GM23338 (cell line): ENCODE measurements at regions not wholly inside any gene's neighbourhood (a gene's known extent, or its start where the extent isn't known, plus 50 kb on each side); places are given as distances from the start of the nearest gene placed in this dataset.

Source experiments
- CREB1 ChIP-seq: fragments of 250-450 bp; sonication (Bioruptor Pico); IDR thresholded peaks from 2 replicates; pipeline ENCODE4 v1.5.0; 2020; ENCODE audit warnings: low read depth, mild to moderate bottlenecking, moderate library complexity
- EZH2 ChIP-seq: fragments of 200-600 bp; sonication (generic); IDR thresholded peaks from one replicate; pipeline ENCODE4 v1.8.0; 2017; ENCODE audit warnings: antibody characterized with exemption, mild to moderate bottlenecking, low read depth; ENCODE audit not compliant: unreplicated experiment
- EZH2phosphoT487 ChIP-seq: fragments of 200-600 bp; sonication (generic); IDR thresholded peaks from one replicate; pipeline ENCODE4 v1.8.1; 2018; ENCODE audit warnings: antibody characterized with exemption; ENCODE audit not compliant: unreplicated experiment
- POLR2AphosphoS5 ChIP-seq: IDR thresholded peaks from 2 replicates; pipeline ENCODE4 v1.6.1; 2016; ENCODE audit warnings: antibody characterized with exemption, low read depth
- STAT1 ChIP-seq: IDR thresholded peaks from one replicate; pipeline ENCODE4 v1.6.1; 2016; ENCODE audit warnings: antibody characterized with exemption; ENCODE audit not compliant: unreplicated experiment
- ZNF331 ChIP-seq: fragments of 250-450 bp; sonication (Bioruptor Pico); IDR thresholded peaks from 2 replicates; pipeline ENCODE4 v1.5.0; 2020; ENCODE audit warnings: low read depth, mild to moderate bottlenecking, moderate library complexity
- TF ChIP-seq, protein P1 (sequence below), 2 experiments: fragments of 200-600 bp in 1 of 2; sonication (generic) in 1 of 2; conservative IDR thresholded peaks; 2 replicates each; pipeline versions ENCODE4 v1.5.1 to v1.6.1; 2016 to 2017; ENCODE audit warnings: antibody characterized with exemption in 2 of 2, low read depth in 2 of 2, mild to moderate bottlenecking in 2 of 2, moderate library complexity in 1 of 2
- TF ChIP-seq, protein P2 (sequence below): IDR thresholded peaks from 2 replicates; pipeline ENCODE4 v1.6.1; 2016; ENCODE audit warnings: antibody characterized with exemption
- TF ChIP-seq, protein P3 (sequence below): IDR thresholded peaks from one replicate; pipeline ENCODE4 v1.6.1; 2018; ENCODE audit warnings: antibody characterized with exemption; ENCODE audit not compliant: unreplicated experiment

DNA sequence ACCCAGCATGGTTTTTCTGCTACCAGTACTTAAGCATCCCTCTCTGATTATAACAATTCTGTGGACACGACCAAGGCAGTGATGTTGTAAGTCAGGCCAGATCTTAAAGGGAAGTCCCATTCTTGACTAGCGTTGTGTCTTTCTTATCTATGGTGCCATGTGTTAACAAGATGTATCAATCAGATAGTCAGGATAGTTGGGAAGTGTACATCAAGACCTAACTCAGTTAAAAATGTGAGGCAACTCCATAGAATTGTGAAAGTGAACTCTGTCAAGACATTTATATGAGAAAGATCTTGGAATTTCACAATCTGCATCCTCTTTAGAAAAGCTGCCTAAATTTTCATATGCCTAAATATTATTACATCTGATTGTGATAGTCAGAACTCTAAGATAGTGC is 341.7 kb upstream of the SEMA3D start:
- TF ChIP-seq, protein P1, sequence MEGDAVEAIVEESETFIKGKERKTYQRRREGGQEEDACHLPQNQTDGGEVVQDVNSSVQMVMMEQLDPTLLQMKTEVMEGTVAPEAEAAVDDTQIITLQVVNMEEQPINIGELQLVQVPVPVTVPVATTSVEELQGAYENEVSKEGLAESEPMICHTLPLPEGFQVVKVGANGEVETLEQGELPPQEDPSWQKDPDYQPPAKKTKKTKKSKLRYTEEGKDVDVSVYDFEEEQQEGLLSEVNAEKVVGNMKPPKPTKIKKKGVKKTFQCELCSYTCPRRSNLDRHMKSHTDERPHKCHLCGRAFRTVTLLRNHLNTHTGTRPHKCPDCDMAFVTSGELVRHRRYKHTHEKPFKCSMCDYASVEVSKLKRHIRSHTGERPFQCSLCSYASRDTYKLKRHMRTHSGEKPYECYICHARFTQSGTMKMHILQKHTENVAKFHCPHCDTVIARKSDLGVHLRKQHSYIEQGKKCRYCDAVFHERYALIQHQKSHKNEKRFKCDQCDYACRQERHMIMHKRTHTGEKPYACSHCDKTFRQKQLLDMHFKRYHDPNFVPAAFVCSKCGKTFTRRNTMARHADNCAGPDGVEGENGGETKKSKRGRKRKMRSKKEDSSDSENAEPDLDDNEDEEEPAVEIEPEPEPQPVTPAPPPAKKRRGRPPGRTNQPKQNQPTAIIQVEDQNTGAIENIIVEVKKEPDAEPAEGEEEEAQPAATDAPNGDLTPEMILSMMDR (conservative IDR thresholded peaks at IDR 0.05; ENCODE audit: low read depth in 2 of 2) = no peak
- TF ChIP-seq POLR2AphosphoS5 = no peak
- TF ChIP-seq EZH2phosphoT487 = no peak
- TF ChIP-seq, protein P2, sequence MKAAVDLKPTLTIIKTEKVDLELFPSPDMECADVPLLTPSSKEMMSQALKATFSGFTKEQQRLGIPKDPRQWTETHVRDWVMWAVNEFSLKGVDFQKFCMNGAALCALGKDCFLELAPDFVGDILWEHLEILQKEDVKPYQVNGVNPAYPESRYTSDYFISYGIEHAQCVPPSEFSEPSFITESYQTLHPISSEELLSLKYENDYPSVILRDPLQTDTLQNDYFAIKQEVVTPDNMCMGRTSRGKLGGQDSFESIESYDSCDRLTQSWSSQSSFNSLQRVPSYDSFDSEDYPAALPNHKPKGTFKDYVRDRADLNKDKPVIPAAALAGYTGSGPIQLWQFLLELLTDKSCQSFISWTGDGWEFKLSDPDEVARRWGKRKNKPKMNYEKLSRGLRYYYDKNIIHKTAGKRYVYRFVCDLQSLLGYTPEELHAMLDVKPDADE = no peak
- no peak for TF ChIP-seq CREB1 (CRISPR knock-in tag)
- TF ChIP-seq STAT1 = no peak
- TF ChIP-seq EZH2 = no peak
- TF ChIP-seq, protein P3, sequence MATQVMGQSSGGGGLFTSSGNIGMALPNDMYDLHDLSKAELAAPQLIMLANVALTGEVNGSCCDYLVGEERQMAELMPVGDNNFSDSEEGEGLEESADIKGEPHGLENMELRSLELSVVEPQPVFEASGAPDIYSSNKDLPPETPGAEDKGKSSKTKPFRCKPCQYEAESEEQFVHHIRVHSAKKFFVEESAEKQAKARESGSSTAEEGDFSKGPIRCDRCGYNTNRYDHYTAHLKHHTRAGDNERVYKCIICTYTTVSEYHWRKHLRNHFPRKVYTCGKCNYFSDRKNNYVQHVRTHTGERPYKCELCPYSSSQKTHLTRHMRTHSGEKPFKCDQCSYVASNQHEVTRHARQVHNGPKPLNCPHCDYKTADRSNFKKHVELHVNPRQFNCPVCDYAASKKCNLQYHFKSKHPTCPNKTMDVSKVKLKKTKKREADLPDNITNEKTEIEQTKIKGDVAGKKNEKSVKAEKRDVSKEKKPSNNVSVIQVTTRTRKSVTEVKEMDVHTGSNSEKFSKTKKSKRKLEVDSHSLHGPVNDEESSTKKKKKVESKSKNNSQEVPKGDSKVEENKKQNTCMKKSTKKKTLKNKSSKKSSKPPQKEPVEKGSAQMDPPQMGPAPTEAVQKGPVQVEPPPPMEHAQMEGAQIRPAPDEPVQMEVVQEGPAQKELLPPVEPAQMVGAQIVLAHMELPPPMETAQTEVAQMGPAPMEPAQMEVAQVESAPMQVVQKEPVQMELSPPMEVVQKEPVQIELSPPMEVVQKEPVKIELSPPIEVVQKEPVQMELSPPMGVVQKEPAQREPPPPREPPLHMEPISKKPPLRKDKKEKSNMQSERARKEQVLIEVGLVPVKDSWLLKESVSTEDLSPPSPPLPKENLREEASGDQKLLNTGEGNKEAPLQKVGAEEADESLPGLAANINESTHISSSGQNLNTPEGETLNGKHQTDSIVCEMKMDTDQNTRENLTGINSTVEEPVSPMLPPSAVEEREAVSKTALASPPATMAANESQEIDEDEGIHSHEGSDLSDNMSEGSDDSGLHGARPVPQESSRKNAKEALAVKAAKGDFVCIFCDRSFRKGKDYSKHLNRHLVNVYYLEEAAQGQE = no peak
- TF ChIP-seq ZNF331 (CRISPR knock-in tag) = no peak
